UCSD-AML1 (cell line): ENCODE measurements at regions not wholly inside any gene's neighbourhood (a gene's known extent, or its start where the extent isn't known, plus 50 kb on each side); places are given as distances from the start of the nearest gene placed in this dataset.
A peak's percentile ranks its signal among the peaks of the same experiment; 100 is the strongest.
"Not testable (repeated sequence)": the region's sequence is repeated elsewhere in the genome, so short reads cannot be mapped to it uniquely, and the experiment has no call there.

Source experiments
- DNase-seq: peaks from one replicate; lab custom pipeline; 2025; ENCODE audit not compliant: unreplicated experiment; lab: John Stamatoyannopoulos, UW

DNA sequence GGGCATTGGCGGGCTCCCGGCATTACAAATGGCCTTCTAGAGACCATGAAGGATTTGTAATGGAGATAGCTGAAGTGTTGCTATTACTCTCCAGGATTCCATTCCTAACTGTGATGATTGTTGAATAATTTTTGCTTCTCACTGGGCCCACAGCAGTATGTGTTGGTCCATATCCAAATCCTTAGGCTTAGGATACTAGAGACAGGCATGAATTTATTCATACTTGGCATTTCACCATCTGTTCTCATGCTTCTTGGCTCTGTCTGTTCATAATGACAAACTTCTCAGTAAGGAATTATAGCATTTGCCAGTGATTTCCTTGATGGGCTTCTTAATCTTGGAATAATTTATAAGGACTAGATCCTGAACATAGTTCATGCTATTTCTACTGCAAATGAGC is 832.9 kb downstream of the C12orf50 start:
- no peak for DNase-seq

DNA sequence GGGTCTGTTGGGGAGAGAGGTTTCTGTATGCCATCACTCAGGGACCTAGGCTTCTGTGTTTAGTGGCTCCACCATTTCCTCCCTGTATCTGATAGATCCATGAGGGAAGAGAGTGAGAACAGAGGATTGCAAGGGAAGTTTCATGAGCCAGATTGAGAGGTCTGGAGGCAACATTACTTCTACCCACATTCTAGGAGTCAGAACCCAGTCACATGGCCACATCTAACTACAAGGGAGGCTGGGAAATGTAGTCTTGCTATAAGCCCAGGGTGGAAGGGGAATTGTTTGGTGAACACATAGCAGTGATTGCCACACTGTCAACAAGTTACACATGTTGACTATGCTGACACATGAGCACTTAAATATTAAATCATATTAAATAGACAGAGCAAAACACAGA is 834.8 kb downstream of the C12orf50 start:
- DNase-seq = not testable (repeated sequence)

GRCh38 chr12:87185367-87185766 is 843.8 kb downstream of the C12orf50 start:
- DNase-seq = no peak

DNA sequence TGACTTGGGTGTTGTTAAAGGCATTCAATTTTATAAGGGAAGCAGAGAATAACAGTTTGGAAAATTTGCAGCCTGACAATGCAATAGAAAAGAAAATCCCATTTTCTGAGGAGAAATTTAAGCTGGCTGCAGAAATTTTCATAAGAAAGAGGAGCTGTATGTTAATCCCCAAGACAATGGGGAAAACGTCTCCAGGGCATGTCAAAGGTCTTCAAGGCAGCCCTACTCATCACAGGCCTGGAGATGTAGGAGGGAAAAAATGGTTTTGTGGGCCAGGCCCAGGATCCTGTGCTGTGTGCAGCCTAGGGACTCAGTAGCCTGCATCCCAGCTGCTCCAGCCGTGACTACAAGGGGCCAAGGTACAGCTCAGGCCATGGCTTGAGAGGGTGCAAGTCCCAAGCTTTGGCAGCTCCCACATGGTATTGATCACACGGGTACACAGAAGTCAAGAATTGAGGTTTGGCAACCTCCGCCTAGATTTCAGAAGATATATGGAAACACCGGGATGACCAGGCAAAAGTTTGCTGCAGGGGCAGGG is 846.4 kb downstream of the C12orf50 start:
- no peak for DNase-seq

DNA sequence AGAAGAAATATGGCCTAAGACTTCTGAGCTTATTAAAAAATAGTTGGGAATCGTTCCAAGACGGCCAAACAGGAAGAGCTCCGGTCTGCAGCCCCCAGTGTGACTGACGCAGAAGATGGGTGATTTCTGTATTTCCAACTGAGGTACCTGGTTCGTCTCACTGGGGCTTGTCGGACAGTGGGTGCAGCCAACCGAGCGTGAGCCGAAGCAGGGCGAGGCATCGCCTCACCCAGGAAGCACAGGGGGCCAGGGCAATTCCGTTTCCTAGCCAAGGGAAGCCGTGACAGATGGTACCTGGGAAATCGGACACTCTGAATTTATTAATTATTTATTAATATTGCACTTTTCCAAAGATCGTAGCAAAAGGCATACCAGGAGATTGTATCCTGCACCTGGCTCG is 857.8 kb downstream of the C12orf50 start:
- no peak for DNase-seq

- DNase-seq = no peak
Observed at GRCh38 chr12:87169010-87169409, 860.2 kb downstream of the C12orf50 start.

DNA sequence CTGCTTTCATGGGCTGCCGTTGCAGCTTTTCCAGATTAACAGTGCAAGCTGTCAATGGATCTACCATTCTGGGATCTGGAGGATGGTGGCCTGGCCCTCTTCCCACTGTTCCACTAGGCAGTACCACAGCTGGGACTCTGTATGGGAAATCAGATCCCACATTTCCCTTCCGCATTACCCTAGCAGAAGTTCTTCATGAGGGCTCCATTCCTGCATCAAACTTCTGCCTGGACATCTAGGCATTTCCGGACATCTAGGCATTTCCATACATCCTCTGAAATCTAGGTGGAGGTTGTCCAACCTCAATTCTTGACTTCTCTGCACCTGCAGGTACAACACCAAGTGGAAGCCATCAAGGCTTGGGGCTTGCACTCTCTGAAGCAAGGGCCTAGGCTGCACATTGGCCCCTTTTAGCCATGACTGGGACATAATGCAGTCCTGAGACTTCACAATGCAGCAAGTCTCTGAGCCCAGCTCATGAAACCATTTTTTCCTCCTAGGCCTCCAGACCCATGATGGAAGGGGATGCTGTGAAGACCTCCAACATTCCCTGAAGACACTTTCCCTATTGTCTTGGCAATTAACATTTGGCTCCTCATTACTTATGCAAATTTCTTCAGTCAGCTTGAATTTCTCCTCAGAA is 863.3 kb downstream of the C12orf50 start:
- DNase-seq = no peak

DNA sequence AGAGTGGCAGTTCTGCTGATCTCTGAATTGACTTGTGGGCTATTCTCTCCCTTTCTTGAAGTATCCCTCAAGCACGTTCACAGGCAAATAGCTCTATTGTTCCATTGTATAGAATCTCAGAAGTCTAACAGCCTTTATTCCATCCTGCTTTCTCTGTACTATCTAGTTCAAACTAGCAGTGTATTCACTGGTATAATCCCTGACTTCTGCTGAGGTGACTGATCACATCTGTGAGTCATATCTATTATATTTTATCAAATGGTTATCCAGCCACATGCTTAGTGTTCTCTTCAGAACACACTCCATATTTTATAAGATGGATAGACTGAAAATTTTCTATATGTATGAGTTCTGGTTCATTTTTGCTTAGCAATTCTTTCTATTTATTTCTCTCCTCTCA is 866.1 kb downstream of the C12orf50 start:
- DNase-seq = no peak

GRCh38 chr12:87160848-87161601 is 868.2 kb downstream of the C12orf50 start:
- DNase-seq = no peak

DNA sequence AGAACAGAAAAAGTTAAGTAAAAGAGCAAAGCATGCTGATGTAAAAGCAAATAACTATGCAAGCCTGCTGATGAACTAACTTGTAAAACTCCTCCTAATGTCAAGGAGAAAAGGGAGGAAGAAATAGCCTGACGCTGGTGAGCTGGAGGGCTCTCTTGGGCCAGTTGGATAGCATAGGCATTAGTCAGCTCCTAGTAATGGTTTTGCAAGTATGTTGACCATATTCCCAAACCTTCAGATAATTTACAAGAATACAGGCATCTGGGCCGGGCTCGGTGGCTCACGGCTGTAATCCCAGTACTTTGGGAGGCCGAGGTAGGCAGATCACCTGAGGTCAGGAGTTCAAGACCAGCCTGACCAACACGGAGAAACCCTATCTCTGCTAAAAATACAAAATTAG is 871.4 kb downstream of the C12orf50 start:
- no peak for DNase-seq

DNA sequence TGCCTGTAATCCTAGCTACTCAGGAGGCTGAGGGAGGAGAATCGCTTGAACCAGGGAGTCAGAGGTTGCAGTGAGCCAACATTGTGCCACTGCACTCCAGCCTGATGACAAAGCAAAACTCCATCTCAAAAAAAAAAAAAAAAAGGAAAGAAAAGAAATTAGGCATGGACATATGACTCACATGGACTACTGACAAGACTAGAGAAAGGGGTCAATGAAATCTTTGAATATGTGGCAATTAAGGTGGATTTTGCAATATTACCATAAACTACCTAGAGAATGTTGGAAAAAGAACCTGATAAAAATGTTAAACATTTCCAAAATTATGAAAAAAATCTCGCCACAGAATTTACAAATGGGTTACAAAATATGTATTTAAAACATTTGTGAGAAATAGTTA is 873.6 kb downstream of the C12orf50 start:
- DNase-seq = no peak

- DNase-seq = no peak
Observed at GRCh38 chr12:87152841-87153528, 876.2 kb downstream of the C12orf50 start.

- DNase-seq = no peak
Observed at GRCh38 chr12:87152075-87152474, 877.1 kb downstream of the C12orf50 start.

DNA sequence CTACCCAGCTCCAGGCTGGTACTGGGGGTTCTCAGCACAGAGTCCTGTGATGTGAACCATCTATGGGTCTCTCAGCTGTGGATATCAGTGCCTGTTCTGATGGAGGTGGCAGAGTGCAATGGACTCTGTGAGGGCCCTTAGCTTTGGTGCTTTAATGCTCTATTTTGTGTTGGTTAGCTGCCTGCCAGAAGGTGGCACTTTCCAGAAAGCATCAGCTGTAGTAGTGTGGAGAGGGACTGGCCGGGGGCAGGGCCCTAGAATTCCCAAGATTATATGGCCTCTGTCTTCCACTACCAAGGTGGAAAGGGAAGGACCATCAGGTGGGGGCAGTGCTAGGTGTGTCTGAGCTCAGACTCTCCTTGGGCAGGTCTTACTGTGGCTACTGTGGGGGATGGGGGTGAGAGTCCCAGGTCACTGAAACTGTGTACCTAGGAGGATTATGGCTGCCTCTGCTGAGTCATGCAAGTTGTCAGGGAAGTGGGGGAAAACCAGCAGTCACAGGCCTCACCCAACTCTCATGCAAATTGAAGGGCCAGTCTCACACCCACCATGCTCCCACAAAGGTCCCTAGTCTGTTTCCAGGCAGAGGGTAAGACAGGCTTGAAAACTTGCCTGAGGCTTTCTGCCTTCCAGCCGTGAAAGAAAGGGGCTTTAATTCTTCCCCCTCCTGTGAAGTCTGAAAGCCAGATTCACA is 878.1 kb downstream of the C12orf50 start:
- DNase-seq = peak; percentile 3

DNA sequence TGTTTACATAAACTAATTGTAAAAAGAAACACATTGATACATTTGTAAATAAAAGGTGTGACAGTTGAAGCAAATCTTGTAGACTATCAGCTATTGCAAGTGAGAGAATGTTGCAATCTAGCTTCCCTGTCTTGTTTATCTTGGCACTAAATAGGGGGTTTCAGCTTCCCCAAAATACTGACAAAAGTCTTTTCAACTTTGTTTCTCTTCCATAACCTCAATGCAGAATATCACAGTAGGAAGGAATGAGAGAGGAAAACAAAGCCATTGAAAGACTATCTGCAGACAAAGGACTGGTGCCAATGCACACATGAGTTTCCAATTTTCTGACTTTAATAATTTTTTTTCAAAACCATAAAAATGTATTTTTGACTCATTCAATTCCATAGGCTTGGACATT is 886.2 kb upstream of the MGAT4C start:
- DNase-seq = no peak

DNA sequence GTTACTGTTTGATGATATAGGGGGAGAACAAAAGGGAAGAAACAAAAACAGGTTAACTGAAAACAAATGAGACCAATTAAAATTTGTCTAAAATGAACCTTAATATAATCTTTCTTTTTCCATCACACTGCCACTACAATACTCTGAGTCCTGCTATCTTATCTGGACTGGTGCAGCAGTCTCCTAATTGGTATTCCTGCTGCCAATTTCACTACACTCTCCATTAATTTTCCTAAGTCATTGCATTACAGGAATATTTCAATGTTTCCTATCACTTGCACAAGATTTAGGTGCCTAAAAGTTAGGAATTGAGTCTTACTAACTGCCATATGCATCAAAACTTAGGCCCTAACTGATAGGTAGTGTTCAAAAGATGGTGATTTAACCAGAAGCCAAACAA is 884.9 kb upstream of the MGAT4C start:
- no peak for DNase-seq

DNA sequence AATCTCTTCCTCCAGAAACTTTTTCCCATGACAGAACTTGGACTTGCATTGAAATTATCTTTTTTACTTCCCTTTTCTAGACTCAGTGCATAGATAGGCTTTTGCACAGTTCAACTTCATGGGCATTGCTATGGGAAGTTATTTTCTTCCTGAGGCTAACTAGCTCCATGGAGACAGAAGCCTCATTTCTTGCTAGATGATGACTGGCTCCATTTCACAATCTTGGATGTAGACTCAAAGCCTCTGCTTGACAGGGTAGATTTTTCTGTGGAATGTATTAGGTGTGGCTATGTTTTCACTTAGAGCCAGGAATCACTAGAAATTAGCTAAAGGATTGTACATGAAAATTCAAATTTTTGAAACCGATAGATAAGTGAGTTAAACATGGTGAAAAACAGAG is 884.1 kb upstream of the MGAT4C start:
- no peak for DNase-seq

GRCh38 chr12:87137220-87137619 is 881.0 kb upstream of the MGAT4C start:
- DNase-seq = no peak

- peak; percentile 6 for DNase-seq
Observed at GRCh38 chr12:87136330-87136976, 880.3 kb upstream of the MGAT4C start.

- no peak for DNase-seq
Observed at GRCh38 chr12:87127272-87127671, 871.1 kb upstream of the MGAT4C start.

- no peak for DNase-seq
Observed at GRCh38 chr12:87121896-87122295, 865.7 kb upstream of the MGAT4C start.
